ENCODE measurements at regions not wholly inside any gene's neighbourhood (a gene's known extent, or its start where the extent isn't known, plus 50 kb on each side); places are given as distances from the start of the nearest gene placed in this dataset.

DNA sequence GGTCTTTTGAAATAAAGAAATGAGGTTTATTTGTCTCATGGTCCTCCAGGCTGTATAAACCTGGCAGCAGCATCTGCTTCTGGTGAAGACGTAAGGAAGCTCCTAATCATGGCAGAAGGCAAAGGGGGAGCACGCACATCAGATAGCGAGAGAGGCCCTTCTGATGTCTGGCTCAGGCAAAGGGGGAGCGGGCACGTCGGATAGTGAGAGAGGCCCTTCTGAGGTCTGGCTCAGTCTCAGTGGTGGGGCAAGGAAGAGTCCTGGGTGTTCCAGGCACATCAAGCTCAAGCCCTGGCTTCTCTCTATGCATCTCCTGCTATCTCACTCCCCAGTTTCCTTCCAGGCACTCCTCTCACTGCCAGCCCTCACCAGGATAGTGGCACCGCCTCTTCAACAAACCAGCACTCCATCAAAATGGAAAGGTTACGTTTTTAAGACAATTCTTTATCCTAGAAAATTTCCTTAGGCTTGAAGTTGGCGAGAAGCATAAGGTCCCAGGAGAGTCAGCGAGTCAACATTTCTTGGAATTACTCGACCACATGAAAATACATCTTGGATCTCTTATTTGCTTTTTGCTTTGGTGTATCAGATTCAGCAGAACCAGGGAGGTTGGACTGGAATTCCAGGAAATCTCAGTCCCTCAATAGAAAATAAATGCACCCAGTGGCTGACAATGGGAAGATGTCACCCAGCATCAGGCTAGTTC is 189.6 kb upstream of the TMEM132C start:
- Histone ChIP-seq H3K27me3 (ENCODE audit: control insufficient read depth, insufficient read depth, low read length) (no peaks in the 10 kb centered on the region), H3K4me3 (ENCODE audit: low read depth, low read length) (no peak overlapping the region), H3K36me3 (ENCODE audit: control insufficient read depth, insufficient read depth, low read length) (no peaks in the 10 kb centered on the region)
- DNase-seq (ENCODE audit: low read depth), result no peak
- TF ChIP-seq, protein P1, sequence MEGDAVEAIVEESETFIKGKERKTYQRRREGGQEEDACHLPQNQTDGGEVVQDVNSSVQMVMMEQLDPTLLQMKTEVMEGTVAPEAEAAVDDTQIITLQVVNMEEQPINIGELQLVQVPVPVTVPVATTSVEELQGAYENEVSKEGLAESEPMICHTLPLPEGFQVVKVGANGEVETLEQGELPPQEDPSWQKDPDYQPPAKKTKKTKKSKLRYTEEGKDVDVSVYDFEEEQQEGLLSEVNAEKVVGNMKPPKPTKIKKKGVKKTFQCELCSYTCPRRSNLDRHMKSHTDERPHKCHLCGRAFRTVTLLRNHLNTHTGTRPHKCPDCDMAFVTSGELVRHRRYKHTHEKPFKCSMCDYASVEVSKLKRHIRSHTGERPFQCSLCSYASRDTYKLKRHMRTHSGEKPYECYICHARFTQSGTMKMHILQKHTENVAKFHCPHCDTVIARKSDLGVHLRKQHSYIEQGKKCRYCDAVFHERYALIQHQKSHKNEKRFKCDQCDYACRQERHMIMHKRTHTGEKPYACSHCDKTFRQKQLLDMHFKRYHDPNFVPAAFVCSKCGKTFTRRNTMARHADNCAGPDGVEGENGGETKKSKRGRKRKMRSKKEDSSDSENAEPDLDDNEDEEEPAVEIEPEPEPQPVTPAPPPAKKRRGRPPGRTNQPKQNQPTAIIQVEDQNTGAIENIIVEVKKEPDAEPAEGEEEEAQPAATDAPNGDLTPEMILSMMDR (IDR thresholded peaks at IDR 0.05; ENCODE audit: insufficient read depth, low read depth, low read length), result no peak
- ChIA-PET CTCF (interaction anchor here (0.6 kb wide), 1 partner anchor 66 kb away, joined by 4 read pairs; no protein-coding TSS in a partner anchor), POLR2A (interaction anchor here (0.6 kb wide), 1 partner anchor 27 kb away, joined by 4 read pairs; no protein-coding TSS in a partner anchor)

DNA sequence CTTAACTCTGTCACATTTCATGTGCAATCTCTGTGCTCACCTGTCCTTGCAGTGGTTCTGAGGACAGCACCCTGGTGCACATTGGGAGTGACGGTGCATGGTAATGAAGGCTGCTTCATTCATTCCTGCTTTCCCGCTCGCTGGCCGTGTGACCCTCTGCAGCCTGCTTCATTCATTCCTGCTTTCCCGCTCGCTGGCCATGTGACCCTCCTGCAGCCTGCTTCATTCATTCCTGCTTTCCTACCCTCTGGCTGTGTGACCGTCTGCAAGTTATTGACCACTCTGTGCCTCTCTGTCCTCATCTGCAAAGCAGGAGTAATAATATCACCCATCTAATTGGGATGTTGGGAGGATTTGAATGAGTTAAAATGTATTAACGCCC is 189.1 kb upstream of the TMEM132C start:
- Histone ChIP-seq H3K27me3 (ENCODE audit: control insufficient read depth, insufficient read depth, low read length) (no peaks in the 10 kb centered on the region), H3K36me3 (ENCODE audit: control insufficient read depth, insufficient read depth, low read length) (no peaks in the 10 kb centered on the region), H3K4me3 (ENCODE audit: low read depth, low read length) (no peak overlapping the region)
- TF ChIP-seq, protein P1 (IDR thresholded peaks at IDR 0.05; ENCODE audit: insufficient read depth, low read depth, low read length), result no peak
- ChIA-PET CTCF (interaction anchor here (1.5 kb wide), 1 partner anchor 8 kb away, joined by 6 read pairs; no protein-coding TSS in a partner anchor), POLR2A (no interaction called here)
- DNase-seq (ENCODE audit: low read depth), result no peak

DNA sequence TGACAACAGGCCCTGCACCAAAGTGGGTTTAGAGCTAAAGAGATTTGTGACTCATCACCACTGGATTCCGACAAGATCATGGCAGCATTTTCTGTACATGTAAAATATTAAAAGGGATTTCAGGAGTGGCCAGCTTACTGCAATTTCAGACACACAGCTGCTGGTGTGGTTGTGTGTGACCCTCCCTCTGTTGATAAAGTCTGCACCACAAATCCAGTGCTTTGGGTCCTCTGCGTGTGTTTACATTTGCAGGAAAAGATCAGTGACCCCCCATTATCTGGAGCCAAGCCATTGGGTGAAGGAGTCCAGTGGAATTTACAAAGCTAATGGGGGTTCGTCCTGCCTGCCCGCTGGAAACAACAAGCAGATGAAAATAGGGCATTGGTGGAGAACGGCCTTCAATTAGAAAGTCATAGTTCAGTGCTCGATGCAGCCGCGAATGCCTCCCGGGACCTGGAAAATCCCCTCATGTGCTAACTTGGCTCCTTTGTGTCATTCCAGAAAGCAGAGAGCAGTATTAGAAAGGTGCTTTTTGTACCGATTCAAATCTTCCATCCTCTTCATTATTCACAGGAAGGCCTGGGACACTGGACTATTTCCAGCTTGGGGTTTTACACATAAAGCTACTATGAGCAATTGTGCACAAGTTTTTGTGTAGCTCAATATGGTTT is 188.5 kb upstream of the TMEM132C start:
- no peaks in the 10 kb centered on the region for H3K36me3 ChIP-seq (ENCODE audit: control insufficient read depth, insufficient read depth, low read length)
- no peak overlapping the region for H3K4me3 ChIP-seq (ENCODE audit: low read depth, low read length)
- ChIA-PET POLR2A (no interaction called here), CTCF (interaction anchor here (1.5 kb wide), 1 partner anchor 9 kb away, joined by 6 read pairs; no protein-coding TSS in a partner anchor)
- DNase-seq (ENCODE audit: low read depth), result no peak
- no peaks in the 10 kb centered on the region for H3K27me3 ChIP-seq (ENCODE audit: control insufficient read depth, insufficient read depth, low read length)
- TF ChIP-seq, protein P1 (IDR thresholded peaks at IDR 0.05; ENCODE audit: insufficient read depth, low read depth, low read length), result no peak

DNA sequence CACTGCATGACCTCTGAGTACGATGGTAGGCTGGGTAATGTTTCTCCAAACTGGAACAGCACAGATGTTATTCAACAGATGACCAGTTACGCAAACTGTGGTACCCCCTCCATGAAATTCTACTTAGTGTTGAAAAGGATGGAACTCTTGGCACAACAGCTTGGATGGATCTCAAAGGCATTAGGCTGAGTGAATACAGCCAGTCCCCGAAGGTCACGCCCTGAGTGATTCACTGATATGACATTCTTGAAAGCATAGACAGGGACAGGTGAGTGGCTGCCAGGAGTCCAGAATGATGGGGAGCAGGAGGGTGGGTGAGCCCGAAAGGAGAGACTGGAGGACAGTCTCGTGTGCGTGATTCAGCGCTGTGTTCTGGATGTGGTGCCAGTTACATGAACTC is 187.5 kb upstream of the TMEM132C start:
- TF ChIP-seq, protein P1 (IDR thresholded peaks at IDR 0.05; ENCODE audit: insufficient read depth, low read depth, low read length), result no peak
- CTCF ChIA-PET, result interaction anchor here (1.5 kb wide), 1 partner anchor 10 kb away, joined by 6 read pairs; no protein-coding TSS in a partner anchor
- POLR2A ChIA-PET, result no interaction called here
- Histone ChIP-seq H3K36me3 (ENCODE audit: control insufficient read depth, insufficient read depth, low read length) (no peaks in the 10 kb centered on the region), H3K4me3 (ENCODE audit: low read depth, low read length) (no peak overlapping the region), H3K27me3 (ENCODE audit: control insufficient read depth, insufficient read depth, low read length) (no peaks in the 10 kb centered on the region)
- no peak for DNase-seq (ENCODE audit: low read depth)

DNA sequence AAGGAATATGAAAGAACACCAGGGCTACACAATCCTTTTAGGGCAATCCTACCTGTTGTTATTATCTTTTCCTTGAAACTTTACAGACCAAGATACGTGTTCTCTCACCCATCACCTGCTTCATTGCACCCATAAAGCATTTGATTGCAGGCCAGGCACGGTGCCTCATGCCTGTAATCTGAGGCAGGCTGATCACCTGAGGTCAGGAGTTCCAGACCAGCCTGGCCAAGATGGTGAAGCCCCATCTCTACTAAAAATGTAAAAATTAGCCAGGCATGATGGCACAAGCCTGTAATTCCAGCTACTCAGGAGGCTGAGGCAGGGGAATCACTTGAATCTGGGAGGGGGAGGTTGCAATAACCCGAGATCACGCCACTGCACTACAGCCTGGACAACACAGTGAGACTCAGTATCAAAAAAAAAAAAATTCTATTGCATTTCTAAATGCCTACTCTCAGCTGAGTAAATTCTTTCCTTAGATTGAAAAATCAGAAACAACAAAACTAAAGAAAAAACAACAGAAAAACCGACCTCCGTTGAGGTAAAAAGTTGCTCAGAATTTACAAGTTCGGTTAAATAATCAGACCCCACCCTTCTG is 183.7 kb upstream of the TMEM132C start:
- Histone ChIP-seq H3K36me3 (ENCODE audit: control insufficient read depth, insufficient read depth, low read length) (no peaks in the 10 kb centered on the region), H3K4me3 (ENCODE audit: low read depth, low read length) (no peak overlapping the region), H3K27me3 (ENCODE audit: control insufficient read depth, insufficient read depth, low read length) (no peaks in the 10 kb centered on the region)
- TF ChIP-seq, protein P1 (IDR thresholded peaks at IDR 0.05; ENCODE audit: insufficient read depth, low read depth, low read length), result no peak
- POLR2A ChIA-PET, result no interaction called here
- CTCF ChIA-PET, result interaction anchor here (1.0 kb wide), 1 partner anchor 30 kb away, joined by 5 read pairs; no protein-coding TSS in a partner anchor
- no peak for DNase-seq (ENCODE audit: low read depth)
